H1 (cell line): ENCODE measurements at regions not wholly inside any gene's neighbourhood (a gene's known extent, or its start where the extent isn't known, plus 50 kb on each side); places are given as distances from the start of the nearest gene placed in this dataset.

ENCODE experiments used
- CHD7 ChIP-seq: fragments of 300-600 bp; sonication (generic); IDR thresholded peaks from 2 replicates; pipeline ENCODE4 v1.7.1; 2012; ENCODE audit warnings: low read length, moderate library complexity, mild to moderate bottlenecking, inconsistent platforms; ENCODE audit not compliant: insufficient replicate concordance

DNA sequence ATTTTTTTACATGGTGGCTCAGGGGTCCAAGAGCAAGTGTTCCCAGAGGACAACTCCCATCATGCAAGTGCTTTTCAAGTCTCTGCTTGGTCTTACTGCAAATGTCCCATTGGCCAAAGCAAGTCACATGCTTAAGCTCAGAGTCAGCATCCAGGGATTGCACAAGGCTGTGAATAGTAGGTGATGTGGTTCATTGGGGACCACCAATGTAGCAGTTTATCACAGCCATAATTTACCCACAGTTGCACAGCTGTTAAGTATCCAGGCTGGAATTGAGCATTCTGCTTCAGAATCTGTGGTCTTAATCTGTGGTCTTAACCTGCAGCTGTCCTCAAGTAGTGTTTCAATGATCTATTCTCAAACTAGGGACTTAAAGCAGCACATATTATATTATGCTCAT is 71.4 kb upstream of the PLCL2 start (continued):
- TF ChIP-seq CHD7, result no peak
- TF ChIP-seq, all 59 proteins: peak for 0
